ENCODE measurements at regions not wholly inside any gene's neighbourhood (a gene's known extent, or its start where the extent isn't known, plus 50 kb on each side); places are given as distances from the start of the nearest gene placed in this dataset.

GRCh38 chr14:94677213-94677612, 65.0 kb downstream of the SERPINA3 start:
- Mint-ChIP-seq H3K27ac (no peak overlapping the region), H3K36me3 (ENCODE audit: low read depth) (no peaks in the 10 kb centered on the region), H3K4me3 (no peak overlapping the region), H3K9me3 (no peaks in the 10 kb centered on the region), H3K4me1 (no peaks in the 10 kb centered on the region), H3K27me3 (peaks cover 8% of the 10 kb centered on the region)
- no peak for ATAC-seq (replicated peaks)

GRCh38 chr14:94676495-94677185, 64.4 kb downstream of the SERPINA3 start:
- H3K36me3 Mint-ChIP-seq (ENCODE audit: low read depth) = no peaks in the 10 kb centered on the region
- ATAC-seq (replicated peaks) = no peak
- no peak overlapping the region for H3K27ac Mint-ChIP-seq
- H3K4me3 Mint-ChIP-seq = no peak overlapping the region
- no peaks in the 10 kb centered on the region for H3K4me1 Mint-ChIP-seq
- H3K27me3 Mint-ChIP-seq = peaks cover 8% of the 10 kb centered on the region
- H3K9me3 Mint-ChIP-seq = no peaks in the 10 kb centered on the region

GRCh38 chr14:94675036-94675435, 62.8 kb downstream of the SERPINA3 start:
- Mint-ChIP-seq H3K36me3 (ENCODE audit: low read depth) (no peaks in the 10 kb centered on the region), H3K27me3 (peaks cover 9% of the 10 kb centered on the region), H3K27ac (no peak overlapping the region), H3K9me3 (no peaks in the 10 kb centered on the region), H3K4me3 (no peak overlapping the region), H3K4me1 (no peaks in the 10 kb centered on the region)
- ATAC-seq (replicated peaks) = no peak

GRCh38 chr14:94673781-94674231, 61.6 kb downstream of the SERPINA3 start:
- no peak for ATAC-seq (replicated peaks)
- H3K27me3 Mint-ChIP-seq = peaks cover 16% of the 10 kb centered on the region
- no peaks in the 10 kb centered on the region for H3K9me3 Mint-ChIP-seq
- H3K27ac Mint-ChIP-seq = no peak overlapping the region
- no peaks in the 10 kb centered on the region for H3K36me3 Mint-ChIP-seq (ENCODE audit: low read depth)
- no peaks in the 10 kb centered on the region for H3K4me1 Mint-ChIP-seq
- H3K4me3 Mint-ChIP-seq = no peak overlapping the region
